IPS-NIHi11 (cell line): ENCODE measurements at regions not wholly inside any gene's neighbourhood (a gene's known extent, or its start where the extent isn't known, plus 50 kb on each side); places are given as distances from the start of the nearest gene placed in this dataset.
"Not testable (repeated sequence)": the region's sequence is repeated elsewhere in the genome, so short reads cannot be mapped to it uniquely, and the experiment has no call there.

Experiments
- DNase-seq: peaks from one replicate; pipeline ENCODE4 v3.0.0; 2012; ENCODE audit warnings: mixed read lengths, low spot score

DNA sequence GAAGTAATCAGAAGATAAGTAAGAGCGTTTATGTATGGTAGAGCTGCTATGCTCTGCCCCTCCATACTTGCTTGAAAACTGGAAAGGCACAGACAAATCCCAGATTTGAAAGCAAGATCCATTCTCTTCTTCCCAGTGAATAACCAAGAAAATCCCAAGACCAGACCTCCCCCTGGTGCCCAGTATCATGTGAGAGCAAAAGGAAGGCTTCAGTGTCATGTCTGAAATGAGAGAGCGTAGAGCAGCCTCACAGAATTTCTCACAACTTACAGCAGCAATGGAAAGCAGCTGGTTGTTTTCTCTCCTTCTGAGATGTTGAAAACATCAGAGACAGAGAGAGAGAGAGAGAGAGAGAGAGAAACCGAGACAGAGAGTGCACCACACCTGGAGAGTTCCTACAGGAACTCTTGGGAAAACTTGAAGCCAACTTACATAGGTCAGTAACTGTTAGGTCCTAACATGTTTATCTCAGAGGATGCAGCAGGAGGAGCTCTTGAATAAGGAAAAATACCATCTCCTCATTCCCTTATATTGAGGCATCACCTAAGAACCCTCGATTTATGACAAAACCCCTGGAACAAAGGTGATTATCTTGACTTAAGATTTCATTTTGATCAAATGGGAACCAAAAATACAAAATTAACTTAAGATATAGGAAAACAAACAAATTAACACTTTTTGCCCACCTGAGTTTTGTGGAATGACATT, 273.3 kb downstream of the NSUN3 start:
- DNase-seq, result peak; percentile 60

GRCh38 chr3:94345101-94345500, 282.2 kb downstream of the NSUN3 start:
- no peak for DNase-seq

DNA sequence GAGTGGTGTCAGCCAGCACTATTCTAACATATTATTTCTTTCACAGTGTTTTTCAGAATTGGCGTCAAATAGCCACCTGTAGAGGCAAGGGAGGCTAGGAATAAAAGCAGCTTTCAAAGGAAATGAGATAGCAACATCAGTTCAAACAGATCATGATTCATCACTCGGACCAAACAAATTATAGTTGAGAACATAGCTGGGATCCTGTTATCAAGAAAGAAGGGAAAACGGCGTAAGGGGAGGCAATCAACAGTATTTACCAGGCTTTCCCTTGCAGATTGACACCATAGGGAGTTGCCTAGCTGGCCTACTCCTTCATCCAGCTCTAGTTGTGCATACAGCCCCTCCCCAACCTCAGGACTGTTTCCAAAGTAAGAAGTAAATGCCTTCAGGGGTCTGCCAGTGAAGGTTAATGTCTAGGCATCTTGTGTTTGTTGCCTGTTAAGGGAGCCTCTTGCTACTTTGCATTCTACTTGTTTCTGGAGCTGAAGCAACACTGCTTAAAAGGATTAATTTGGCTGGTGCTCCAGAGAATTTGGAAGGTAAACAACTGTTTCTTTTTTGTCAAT, 286.5 kb downstream of the NSUN3 start:
- no peak for DNase-seq

- DNase-seq, result no peak
Measured at GRCh38 chr3:94356581-94356980, 293.7 kb downstream of the NSUN3 start.

- DNase-seq, result no peak
Measured at GRCh38 chr3:94359996-94360395, 297.1 kb downstream of the NSUN3 start.

GRCh38 chr3:94360987-94361386, 298.1 kb downstream of the NSUN3 start:
- no peak for DNase-seq

- DNase-seq, result no peak
Measured at GRCh38 chr3:94362393-94362792, 299.5 kb downstream of the NSUN3 start.

DNA sequence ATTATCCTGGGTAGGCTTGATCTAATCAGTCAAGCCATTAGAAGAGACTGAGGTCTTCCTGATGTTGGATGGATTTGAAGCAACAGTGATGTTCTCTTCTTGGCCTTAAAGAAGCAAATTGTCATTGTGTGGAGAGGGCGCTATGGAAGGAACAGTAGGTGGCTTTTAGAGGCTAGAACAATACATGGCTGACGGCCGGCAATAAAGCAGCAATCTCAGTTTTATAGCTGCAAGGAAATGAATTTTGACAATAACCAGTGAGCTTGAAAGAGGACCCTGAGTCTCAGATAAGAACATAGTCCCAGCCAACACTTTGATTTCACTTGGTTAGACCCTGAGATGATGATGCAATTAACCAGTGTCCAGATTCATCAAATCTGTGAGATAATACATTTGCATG, 302.1 kb downstream of the NSUN3 start:
- DNase-seq, result no peak

GRCh38 chr3:94372026-94372425, 309.2 kb downstream of the NSUN3 start:
- DNase-seq, result no peak

DNA sequence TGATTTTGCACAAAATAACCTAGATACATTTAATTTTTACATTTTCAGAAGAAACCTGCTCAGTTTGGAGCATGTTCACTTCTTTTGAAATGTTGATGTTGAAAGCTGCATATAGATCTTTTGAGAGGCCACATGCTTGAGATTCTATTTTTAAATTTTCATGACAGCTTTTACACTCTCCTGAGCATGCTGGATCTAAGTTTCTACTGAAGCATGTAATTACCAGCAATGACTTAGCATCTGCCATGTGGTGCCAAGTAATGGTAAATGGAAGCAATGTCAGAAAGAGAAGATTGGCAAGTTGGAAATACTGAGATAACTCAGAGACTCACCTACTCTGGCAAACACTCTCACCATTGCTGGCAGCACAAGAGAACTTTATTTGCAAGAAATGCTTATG, 310.6 kb downstream of the NSUN3 start:
- no peak for DNase-seq

DNA sequence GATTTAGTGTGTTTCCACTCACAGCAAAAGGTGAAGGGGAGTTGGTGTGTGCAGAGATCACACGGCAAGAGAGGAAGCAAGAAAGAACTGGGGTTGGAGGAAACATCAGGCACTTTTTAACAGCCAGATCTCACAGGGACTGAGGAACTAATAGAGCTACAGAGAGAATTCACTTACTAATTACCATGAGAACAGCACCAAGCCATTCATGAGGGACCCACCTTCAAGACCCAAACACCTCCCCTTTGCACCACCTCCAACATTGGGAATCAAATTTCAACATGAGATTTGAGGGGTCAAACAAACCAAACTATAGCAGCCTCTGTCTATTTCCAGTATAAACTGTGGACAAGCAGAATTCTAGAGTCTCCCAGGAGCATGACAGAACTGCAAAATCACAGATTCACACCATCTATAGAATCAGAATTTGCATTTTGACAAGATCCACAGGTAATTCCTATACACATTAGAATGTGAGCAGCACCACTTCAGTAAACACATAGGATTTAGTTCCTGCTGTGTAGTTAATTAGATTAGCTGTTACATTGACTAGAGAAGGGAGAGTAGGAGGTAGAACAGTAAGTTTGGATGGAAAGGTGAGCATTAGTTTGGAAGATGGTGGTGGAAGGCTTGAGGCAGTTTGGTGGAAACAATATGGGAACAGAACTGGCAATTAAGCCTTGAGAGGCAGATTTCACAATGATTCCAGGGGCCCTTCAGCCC, 311.7 kb downstream of the NSUN3 start:
- DNase-seq, result peak; percentile 13

GRCh38 chr3:94377123-94377696, 314.3 kb downstream of the NSUN3 start:
- DNase-seq, result not testable (repeated sequence)

GRCh38 chr3:94377863-94378262, 315.0 kb downstream of the NSUN3 start:
- DNase-seq, result not testable (repeated sequence)

DNA sequence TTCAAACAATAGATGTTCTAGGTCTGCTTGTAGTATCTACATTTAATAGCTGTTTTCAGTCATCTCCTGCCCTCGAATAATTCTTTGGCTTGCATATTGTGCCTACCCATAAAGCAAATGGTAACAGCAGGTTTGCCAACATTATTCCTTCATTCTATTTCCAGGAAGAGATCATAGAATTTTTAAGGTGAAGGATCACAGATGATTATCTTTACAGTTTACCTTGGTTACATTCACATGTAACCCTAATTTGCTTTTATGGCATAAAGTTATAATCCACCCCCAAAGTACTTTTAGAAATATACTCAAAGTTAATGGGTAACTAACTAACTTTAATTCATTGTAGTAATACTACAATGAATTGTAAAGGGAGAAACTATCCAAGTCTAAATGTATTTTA, 315.5 kb downstream of the NSUN3 start:
- no peak for DNase-seq

DNA sequence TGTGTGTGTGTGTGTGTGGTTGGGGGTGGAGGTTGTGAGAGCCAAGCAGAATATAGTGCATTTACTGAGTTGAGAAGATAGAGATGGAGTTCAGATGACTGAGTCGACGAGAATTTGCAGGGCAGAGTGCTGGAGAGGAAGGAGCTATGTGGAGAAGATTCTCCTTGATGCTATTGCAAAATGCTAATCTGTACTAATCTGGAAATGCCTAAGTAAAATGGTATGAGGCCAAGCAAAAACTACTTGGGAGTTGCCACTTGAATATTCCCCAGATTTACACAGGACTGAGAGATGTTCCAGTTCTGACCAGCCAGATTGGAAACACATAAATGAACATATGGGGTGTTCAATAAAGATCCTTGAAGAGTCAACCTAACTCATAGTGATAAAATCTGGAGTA, 316.4 kb downstream of the NSUN3 start:
- DNase-seq, result no peak

DNA sequence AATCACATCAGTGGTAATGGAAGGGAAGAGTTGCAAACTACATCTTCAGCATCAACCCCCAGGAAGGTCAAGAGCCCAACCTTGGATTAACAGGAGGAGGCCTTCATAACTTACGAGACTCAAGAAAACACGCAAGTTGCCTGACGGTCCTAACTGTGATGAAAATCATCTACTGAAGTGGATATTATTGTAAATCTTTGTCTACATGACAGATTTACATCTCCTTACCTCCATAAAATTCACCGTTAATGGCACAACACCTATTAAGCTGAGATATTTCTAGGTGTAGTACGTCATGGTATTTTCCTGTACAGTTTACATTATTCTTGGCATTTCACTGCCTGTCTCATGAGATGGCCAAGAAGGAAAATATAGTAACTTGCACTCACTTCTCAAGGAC, 332.0 kb downstream of the NSUN3 start:
- DNase-seq, result no peak

DNA sequence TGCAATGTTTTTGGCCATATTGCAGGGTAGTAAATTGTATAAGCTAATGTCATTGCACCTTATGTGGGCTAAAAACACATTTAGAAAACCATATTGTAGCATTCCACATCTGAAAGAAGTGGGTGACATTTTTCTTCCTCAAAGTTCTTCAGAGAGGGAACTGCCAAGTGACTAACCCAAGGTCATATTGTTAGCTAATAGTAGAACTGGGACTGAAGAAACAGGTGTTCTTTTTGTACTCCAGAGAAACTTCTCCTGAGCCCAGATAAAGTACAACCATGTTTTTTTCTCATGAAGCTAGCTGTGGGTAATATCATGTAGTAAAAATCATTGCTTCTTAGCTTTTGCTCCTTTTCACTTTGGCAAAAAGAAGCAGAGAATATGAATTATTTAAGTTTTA, 333.0 kb downstream of the NSUN3 start:
- no peak for DNase-seq

- no peak for DNase-seq
Measured at GRCh38 chr3:94398036-94398435, 335.2 kb downstream of the NSUN3 start.

DNA sequence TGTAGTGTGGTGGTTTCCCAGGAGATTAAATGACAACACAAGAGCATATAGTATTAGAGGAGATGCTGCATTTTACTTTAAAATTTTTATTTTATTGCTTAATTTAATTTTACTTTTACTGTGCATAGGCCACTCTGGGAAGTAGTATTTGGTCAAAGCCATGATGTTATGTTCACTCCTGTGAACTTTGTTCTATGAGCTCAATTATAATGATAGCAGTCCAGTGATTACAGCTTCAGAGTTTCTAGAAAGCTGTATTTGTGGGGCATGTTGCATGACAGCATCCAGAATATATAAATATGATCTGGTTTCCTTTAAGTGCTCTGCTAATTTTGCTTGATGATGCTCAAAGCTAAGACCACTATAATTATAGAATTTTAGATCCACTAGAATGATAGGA, 338.6 kb downstream of the NSUN3 start:
- no peak for DNase-seq

- no peak for DNase-seq
Measured at GRCh38 chr3:94402126-94402525, 339.3 kb downstream of the NSUN3 start.

DNA sequence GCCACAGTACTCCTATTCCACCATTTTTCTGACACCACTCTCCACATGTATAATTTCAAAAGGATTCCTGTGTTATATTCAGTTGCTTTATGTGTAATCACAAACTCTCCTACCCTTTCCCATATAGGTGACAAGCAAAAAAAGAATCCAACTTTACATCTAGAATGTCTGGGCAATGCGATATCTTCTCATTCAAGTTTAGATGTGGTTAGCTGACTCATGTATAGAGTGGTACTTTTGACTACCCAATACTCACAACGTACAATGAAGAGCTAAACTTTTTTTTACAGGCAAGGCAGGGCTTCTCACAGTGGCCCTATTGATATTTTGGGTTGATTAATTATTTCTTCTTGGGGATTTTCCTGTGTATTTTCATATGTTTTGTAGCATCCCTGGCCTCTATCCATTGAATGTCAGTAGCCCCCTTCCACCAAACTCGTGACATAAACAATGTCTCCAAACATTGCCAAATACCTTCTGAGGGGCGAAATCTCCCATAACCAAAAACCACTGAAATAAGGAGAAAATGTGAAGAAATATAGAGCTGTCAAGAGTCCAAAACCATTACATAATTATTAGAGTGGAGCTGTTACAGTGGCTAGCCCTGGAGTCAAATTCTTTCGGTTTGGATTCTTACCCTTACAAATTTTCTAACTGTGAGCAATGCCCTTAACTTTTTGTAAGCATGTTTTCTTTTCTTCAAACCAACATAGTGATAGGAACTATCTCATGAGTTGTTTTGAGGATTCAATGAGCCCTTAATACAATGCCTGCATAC, 342.6 kb downstream of the NSUN3 start:
- DNase-seq, result no peak

DNA sequence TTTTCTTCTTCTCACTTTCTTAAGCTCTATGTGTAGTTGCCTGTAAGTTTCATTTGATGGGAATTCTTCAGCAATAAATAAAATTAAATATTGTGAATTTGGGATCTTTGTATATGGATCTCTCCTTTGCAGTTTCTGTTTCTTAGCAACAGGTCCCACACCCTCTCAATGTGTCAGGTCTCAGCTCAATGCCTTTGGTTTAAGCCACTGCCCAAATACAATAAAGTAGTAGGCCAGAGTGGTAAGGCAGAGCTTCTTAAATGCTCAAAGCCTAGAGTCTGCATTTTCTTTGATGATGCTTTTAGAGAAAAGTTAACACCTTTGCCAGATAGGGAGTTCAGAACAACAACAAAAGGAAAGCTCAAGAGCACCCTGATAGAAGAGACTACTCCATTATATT, 343.7 kb downstream of the NSUN3 start:
- no peak for DNase-seq
